Endothelial cell of hepatic sinusoid (primary cell): ENCODE measurements at regions not wholly inside any gene's neighbourhood (a gene's known extent, or its start where the extent isn't known, plus 50 kb on each side); places are given as distances from the start of the nearest gene placed in this dataset.
"Not testable (repeated sequence)": the region's sequence is repeated elsewhere in the genome, so short reads cannot be mapped to it uniquely, and the experiment has no call there.

Experiments used
- in situ Hi-C: cut with HindIII; loops from 2 replicates; pipeline ENCODE4 v1.10.0; 2017; ENCODE audit warnings: low sequenced_read_pairs

DNA sequence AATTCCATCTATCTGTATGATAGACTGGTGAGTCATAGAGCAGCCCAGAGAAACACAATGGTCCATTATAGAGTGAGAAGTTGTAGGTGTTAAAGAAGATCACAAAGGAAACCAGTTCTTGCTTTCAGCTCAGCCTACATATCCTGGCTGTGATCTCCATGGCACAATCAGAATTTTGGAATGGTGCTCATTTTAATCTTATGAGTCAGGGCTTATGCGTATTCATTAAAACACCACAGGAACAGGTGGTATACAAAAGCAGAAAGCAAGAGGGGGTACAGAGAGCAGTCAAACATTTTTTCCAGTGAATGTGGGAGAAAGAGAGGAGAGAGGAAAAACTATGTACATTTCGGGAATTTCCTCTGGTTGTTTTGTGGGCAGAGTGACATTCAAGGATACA is 126.9 kb downstream of the MFAP3L start:
- in situ Hi-C loops = no loop called here

DNA sequence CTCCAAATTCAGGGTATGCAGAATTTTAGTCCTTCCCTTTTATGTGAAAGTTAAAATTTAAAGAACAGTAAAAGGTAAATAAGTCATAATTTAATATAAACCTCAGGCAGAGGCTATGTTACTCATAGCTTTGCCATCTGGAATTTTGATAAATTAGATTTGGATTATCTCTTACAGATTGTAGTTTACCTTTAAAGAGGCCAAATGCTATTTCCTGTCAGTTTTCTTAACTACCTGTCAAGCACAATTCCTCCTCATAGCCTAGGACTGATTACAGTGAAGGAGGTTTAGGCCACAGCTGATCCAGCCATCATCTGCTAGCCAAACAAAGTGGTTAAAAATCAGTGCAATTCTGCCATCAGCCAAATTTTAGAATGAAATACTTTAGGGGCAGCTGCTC is 128.1 kb downstream of the MFAP3L start:
- in situ Hi-C loops = no loop called here

DNA sequence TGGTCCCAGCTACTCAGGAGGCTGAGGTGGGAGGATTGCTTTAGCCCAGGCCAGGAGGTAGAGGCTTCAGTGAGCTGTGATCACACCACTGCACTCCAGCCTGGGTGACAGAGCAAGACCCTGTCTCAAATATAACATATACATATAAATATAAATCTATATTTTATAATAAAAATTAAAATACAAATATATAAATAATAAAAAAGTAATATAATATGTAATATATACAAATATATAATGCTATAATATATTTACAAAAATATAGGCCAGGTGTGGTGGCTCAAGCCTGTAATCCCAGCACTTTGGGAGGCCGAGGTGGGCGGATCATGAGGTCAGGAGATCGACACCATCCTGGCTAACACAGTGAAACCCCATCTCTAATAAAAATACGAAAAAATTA is 131.4 kb downstream of the MFAP3L start:
- in situ Hi-C loops = not testable (repeated sequence)

DNA sequence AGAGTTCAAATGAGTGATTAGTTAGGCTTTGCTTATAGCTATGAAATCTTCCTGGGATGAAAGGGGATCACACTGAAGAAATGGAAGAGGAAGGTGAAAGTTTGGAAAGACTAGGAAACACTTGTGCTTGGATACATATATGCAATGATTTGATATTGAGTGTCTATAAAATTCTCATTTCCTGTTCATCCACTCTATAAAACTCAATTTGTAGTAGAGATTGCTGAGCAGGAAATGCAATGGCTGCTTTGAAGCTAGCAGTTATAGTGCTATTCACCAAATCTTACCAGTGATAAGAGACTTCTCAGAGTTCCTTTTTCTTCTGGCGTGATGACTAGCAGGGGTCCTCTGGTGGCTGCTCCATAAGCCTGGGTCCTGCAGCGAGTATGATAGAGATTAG is 128.1 kb upstream of the HPF1 start:
- in situ Hi-C loops = no loop called here

DNA sequence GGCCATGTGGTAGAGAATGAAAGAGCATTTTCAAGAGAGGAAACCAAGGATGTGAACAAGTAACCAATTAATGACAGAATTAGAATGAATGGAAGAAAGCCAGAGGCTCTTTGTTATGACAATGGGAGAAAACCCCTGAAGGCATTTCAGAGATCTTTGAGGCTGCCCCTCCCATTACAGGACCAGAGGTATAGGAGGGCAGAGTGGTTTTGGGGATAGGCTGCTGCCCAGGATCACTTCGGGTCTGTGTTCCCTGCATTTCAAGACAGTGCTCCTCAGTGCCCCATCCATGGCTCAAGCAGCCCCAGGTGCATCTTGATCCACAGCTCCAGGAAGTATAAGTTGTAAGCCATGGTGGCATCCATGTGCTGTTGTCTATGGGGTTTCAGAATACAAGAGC is 124.0 kb upstream of the HPF1 start:
- in situ Hi-C loops = no loop called here

DNA sequence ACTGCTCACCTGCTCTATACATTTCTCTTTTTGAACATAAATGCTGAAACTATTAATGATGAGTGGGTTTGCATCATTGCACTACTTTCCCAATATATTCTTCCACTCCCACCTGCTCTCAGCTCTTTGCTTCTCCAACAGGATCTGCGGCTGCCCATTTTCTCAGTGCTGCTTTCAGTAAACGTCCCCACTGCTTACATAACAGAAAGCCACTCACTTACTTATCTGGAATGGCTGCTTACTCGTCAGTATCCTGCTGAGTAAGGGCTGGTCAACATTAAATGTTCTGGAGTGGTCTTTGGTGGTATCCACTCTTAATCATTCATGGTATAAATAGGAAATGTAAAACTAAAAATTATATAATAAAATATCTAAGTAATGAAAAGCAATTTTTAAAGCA is 112.8 kb upstream of the HPF1 start:
- in situ Hi-C loops = no loop called here

DNA sequence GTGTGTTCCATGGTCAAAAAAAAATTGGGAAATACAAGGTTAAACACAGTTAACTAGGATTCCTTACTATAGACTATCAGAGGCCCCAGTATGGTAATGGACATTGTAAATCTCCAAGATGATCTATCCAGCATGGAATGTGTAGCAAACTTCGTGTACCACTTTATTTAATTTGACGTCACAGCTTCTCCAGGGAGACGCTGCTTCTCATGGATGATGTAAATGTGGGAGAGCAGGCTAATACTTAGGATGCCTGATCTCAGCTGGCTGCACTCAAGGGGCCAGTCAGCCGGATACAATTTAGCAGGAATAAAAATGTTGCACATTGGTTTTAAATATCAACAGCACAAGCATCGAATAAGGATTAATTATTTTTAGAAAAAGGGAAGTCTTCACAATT is 111.7 kb upstream of the HPF1 start:
- in situ Hi-C loops = no loop called here

DNA sequence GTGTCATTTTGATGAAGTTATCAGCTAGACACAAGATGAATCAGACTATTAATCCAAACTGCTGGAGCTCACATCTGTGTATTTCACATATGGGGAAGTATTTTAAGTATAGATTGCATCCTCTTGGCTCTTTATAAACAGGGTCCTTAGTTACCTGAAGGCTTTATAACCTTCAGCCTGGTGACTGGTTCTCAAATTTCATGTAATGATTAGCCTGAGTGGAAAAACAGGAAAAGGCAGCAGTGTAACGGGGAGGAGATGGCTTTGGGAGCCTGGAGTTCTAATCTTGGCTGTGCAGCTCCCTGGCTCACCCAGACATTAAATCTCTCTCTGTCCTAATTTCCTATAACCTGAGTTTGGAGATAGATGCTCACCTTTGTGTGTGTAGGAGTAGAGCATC is 103.8 kb upstream of the HPF1 start:
- in situ Hi-C loops = no loop called here

DNA sequence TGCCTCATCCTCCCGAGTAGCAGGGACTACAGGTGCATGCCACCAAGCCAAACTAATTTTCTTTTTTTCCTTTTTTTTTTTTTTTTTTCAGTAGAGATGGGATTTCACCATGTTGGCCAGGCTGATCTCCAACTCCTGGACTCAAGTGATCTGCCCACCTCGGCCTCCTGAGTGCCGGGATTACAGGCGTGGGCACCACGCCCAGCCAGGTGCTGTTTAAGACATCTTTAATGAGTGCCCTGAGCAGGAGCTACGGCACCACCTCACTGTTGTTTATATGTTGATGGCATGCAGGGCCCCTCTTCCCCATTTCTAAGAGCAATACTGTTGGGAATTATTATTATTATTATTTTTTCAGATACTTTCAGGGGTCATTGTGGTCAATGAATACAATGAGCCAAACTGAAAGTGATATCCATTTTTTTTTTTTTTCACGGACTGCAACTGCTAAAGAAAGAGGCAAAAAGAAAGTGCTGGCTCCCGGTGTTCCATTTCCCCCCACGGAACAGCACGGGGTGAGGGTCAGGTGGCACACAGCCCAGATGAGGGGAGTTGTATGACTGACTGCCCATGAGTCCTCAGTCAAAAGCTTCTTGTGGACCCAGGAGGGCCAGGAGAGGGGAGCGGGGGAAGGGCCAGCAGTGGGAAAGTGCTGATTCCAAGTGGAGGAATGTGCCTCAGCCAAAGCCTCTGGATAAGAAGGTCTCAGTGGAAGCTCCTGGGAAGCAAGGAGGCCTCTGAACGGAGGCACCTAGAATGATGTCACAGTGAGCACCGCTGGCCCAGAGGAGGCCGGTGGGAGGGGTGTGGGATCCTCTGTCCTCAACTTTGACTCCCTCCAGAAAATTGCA is 101.8 kb upstream of the HPF1 start:
- in situ Hi-C loops = no loop called here

DNA sequence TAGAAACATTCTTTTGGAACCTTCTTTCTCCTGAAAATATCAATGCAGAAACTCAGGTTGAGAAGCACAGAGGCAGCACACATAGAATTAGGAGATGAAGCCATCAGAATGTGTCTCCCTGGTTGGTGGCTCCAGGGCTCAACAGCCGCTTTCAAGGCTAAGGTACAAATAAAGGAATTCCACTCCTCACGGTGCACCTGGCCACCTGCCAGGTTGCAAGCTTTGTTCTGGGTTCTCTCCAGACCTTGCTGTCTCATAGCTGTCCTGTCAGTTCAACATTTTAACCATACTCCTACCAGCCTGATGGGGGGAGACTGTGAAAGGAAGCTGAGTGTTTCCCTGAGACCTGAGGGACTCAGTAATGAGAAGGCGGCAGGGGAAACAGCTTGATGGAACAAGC is 96.3 kb upstream of the HPF1 start:
- in situ Hi-C loops = no loop called here

DNA sequence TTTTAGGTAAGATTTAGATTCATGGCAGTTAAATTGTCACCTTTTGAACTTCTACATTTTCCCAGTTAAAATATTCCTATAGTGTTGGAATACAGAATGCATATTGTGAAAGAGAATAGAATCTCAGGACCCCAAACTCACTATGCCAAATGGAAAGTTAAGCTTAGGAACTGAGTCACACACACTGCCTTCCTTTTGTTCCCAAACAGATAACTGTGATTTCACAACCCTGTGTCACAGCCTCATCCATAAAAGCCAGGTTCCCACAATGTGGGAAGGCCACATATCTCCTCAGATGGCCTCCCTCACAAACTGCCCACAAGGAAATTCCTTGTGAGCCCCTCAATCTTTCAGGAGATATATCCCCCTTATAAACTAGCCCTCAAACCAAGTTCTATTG is 94.7 kb upstream of the HPF1 start:
- in situ Hi-C loops = no loop called here

DNA sequence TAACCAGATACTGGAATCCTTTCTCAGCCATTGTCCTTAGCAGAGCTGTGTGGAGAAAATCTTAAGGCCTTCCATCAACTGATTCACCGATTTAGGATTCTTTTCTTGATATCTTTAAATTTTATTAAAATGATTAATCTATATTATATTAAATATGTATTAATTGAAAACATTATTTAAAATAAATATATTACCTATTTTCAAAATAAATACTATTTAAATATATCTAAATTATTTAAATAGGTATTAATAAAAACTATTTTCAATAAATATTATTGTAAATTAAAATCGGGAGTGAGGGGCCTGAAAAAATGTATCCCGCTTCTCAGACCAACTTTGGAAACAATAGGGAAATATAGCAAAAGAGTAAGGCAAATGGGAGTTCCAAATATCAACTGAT is 94.0 kb upstream of the HPF1 start:
- in situ Hi-C loops = no loop called here

DNA sequence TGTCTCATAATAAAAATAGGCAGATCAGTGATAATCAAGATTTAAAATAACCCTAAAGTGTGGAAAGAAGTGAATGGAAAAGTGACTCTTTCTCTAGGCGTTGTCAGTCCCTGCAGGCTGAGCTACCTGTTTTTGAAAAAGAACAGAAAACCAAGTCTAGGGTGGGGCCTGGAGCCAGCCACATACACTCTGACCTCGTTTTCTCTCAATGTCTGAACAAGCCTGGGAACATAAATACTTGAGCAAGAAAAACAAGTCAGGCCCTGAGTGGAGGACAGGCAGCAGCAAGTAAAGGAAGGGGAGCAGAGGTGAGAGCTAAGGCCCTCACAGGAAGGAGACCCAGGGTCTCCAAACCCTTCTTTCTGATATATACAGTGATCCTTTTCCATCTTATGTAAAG is 91.7 kb upstream of the HPF1 start:
- in situ Hi-C loops = no loop called here

DNA sequence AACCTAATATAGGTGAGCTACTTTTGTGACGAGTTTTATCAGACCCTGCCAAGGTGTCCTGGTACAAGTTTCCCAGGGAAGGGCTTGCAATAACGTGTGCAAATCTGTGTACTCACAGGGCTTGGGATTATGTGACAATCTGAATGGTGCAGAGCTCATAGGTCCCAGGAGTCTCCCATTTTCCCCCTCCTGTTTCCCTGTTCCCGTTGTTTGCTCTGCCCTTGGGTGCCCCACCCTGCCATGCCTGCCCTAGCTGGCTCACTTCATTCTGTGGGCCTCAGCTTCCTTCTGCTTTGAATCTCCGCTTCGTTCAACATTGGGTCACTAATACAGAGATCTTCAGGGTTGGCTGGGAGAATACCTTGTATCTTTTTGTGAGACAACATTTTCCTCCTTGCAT is 90.3 kb upstream of the HPF1 start:
- in situ Hi-C loops = no loop called here

DNA sequence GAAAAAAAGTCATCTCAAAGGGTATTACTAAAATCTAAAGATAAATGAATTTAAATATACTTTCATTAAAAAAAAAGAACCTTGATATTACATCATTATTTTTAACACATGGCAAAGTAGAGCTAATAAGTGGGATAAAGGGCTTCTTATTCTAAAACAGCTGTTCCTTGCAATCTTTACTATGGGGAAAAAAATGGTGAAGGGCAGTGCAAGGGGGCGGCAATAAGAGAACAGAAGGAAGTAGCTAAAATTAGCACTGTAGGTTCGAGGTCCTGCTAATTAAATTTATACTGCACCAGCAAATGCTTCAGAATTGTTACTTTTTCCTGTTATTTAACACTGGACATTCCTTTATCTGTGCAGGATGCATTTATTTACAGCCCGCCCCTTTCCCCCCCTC is 89.4 kb upstream of the HPF1 start:
- in situ Hi-C loops = no loop called here

DNA sequence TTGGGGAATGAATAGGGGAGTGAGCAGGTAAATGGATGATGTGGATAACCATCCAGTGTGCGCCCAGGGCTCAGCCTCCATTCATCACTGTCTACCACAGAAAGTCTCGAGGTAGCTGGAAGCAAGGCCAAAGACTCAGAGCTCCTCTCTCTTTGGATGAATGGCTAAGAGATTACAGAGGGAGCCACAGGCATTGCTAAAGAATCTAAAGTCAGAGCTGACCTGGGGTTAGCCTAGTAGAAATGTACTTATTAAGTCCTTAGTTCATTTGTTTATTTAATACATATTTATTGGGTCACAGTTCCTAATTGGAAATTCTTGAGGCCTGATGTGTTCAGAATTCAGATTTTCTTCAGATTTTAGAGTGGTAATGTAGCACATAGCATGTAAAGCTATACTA is 88.7 kb upstream of the HPF1 start:
- in situ Hi-C loops = no loop called here

DNA sequence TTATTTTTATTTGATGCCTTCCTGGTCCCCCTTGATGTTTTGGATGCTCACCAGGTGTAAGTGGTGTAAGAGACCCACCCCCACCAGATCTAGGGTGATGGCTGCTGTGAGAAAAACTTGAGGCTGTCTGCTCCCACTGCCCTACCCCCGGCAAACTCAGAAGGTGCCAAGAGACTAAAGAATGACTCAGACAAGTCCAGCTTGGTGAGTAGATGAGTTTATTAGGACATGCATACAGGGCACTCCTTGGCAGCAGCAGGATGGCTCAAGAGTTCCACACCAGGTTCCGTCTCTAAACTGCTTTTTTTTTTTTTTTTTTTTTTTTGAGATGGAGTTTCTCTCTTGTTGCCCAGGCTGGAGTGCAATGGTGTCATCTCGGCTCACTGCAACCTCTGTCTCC is 84.0 kb upstream of the HPF1 start:
- in situ Hi-C loops = no loop called here

DNA sequence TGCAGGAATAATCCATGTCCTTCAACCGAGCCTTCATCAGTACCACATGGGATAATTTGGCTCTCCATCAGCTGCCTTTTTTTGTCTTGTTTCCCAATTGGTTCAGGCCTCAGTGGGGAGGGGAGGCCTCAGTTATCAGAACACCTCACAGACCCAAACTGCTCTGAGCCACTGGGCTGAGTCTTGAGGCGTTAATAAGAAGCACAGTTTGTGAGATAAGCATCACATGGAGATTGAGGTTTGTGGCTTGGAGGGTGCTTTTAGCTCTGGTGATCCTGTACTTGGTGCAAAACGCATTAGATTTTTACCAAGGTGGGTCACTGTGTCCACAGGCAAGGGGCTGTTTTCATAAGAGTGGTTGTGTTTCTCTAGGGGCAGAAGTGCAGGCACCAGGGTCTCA is 82.8 kb upstream of the HPF1 start:
- in situ Hi-C loops = no loop called here

DNA sequence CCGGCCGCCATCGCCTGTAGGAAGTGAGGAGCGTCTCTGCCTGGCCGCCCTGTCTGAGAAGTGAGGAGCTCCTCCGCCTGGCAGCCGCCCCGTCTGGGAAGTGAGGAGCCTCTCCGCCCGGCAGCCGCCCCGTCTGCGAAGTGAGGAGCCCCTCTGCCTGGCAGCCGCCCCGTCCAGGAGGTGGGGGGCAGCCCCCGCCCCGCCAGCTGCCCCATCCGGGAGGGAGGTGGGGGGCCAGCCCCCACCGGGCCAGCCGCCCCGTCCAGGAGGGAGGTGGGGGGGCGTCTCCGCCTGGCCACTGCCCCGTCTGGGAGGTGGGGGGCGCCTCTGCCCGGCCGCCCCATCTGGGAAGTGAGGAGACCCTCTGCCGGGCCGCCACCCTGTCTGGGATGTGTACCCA is 70.6 kb upstream of the HPF1 start:
- in situ Hi-C loops = not testable (repeated sequence)

DNA sequence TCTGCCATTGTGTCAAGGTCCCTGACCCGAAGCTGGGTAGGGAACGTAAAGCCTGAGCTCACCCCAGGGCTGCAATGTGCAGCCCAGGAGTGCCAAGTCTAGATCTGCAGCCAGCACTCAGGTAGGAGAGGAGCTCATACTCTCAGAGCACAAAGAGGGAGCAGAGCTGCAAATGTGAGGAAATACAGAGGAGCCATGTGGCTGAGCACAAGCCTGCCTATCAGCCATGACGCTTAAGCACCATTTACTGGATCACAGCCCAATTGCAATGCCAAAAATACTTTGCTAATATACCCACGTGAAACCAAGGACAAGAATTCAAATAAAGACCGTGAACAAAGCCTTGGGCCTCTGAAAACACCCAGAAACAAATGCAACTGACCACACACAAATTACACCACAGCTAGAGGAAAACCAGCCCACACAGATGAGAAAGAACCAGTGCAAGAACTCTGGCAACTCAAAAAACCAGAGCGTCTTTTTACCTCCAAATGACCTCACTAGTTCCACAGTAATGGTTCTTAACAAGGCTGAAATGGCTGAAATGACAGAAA is 69.0 kb upstream of the HPF1 start:
- in situ Hi-C loops = no loop called here

DNA sequence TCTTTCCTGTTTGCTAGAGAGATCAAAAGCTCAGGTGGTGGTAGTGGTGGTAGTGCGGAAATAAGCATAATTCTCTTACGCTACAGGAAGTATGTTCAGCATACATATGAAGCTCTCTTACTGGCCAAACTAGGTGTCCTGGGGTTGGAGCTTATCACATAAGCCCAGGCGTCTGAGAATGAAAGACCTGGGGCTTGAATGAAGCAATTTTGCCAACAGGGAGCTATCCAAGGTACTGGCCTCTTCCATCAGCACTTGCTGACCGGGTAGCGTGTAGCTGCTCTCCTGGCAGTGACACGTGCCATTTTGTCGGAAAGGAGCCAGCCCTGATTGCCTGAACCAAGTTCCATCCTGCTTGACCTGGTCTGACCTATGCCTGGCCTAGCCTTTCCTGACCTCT is 65.9 kb upstream of the HPF1 start:
- in situ Hi-C loops = no loop called here

DNA sequence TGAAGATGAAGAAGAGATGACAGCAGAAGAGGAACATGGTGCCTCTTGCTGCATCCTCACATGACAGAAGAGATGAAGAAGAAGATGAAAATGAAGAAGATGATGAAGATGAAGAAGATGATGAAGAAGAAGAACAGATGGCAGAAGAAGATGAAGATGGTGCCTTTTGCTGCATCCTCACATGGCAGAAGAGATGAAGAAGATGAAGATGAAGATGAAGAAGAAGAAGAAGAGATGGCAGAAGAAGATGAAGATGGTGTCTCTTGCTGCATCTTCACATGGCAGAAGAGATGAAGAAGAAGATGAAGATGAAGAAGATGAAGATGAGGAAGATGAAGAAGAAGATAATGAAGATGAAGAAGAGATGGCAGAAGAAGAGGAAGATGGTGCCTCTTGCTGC is 63.7 kb upstream of the HPF1 start:
- in situ Hi-C loops = no loop called here
